ENCODE measurements at regions not wholly inside any gene's neighbourhood (a gene's known extent, or its start where the extent isn't known, plus 50 kb on each side); places are given as distances from the start of the nearest gene placed in this dataset.
A peak's percentile ranks its signal among the peaks of the same experiment; 100 is the strongest.

- Histone ChIP-seq H3K4me1 (no peaks in the 10 kb centered on the region), H3K27me3 (no peaks in the 10 kb centered on the region), H3K4me3 (no peak overlapping the region), H3K36me3 (no peaks in the 10 kb centered on the region), H3K9me3 (no peaks in the 10 kb centered on the region), H3K27ac (no peak overlapping the region)
- ATAC-seq (peak; percentile 50), DNase-seq (no peak)
- intact Hi-C loops (cut with DNase I), result no loop called here
- no peak for TF ChIP-seq CTCF (IDR thresholded peaks at IDR 0.05)
Observed at GRCh38 chr15:91769894-91770293, 83.6 kb upstream of the SLCO3A1 start.

GRCh38 chr15:91776104-91776503, 77.4 kb upstream of the SLCO3A1 start:
- H3K27ac ChIP-seq, result no peak overlapping the region
- no peaks in the 10 kb centered on the region for H3K27me3 ChIP-seq
- DNase-seq (no peak), ATAC-seq (no peak)
- no peaks in the 10 kb centered on the region for H3K36me3 ChIP-seq
- no peak for TF ChIP-seq CTCF (IDR thresholded peaks at IDR 0.05)
- H3K4me1 ChIP-seq, result no peaks in the 10 kb centered on the region
- intact Hi-C loops (cut with DNase I), result no loop called here
- H3K4me3 ChIP-seq, result no peak overlapping the region
- H3K9me3 ChIP-seq, result no peaks in the 10 kb centered on the region

- no peaks in the 10 kb centered on the region for H3K9me3 ChIP-seq
- peaks cover 5% of the 10 kb centered on the region for H3K4me1 ChIP-seq
- no peak overlapping the region for H3K4me3 ChIP-seq
- no peaks in the 10 kb centered on the region for H3K27me3 ChIP-seq
- H3K27ac ChIP-seq, result no peak overlapping the region
- DNase-seq (no peak), ATAC-seq (no peak)
- intact Hi-C loops (cut with DNase I), result no loop called here
- no peaks in the 10 kb centered on the region for H3K36me3 ChIP-seq
- no peak for TF ChIP-seq CTCF (IDR thresholded peaks at IDR 0.05)
Observed at GRCh38 chr15:91779960-91780359, 73.5 kb upstream of the SLCO3A1 start.

GRCh38 chr15:91780387-91780786, 73.1 kb upstream of the SLCO3A1 start:
- DNase-seq (no peak), ATAC-seq (peak; percentile 67)
- no peaks in the 10 kb centered on the region for H3K9me3 ChIP-seq
- peaks cover 5% of the 10 kb centered on the region for H3K4me1 ChIP-seq
- H3K27me3 ChIP-seq, result no peaks in the 10 kb centered on the region
- H3K27ac ChIP-seq, result no peak overlapping the region
- no peak for TF ChIP-seq CTCF (IDR thresholded peaks at IDR 0.05)
- H3K36me3 ChIP-seq, result no peaks in the 10 kb centered on the region
- no peak overlapping the region for H3K4me3 ChIP-seq
- intact Hi-C loops (cut with DNase I), result no loop called here

- H3K27me3 ChIP-seq, result no peaks in the 10 kb centered on the region
- ATAC-seq (peak; percentile 29), DNase-seq (no peak)
- H3K27ac ChIP-seq, result no peak overlapping the region
- peaks cover 5% of the 10 kb centered on the region for H3K4me1 ChIP-seq
- H3K9me3 ChIP-seq, result no peaks in the 10 kb centered on the region
- no peaks in the 10 kb centered on the region for H3K36me3 ChIP-seq
- intact Hi-C loops (cut with DNase I), result no loop called here
- no peak overlapping the region for H3K4me3 ChIP-seq
- no peak for TF ChIP-seq CTCF (IDR thresholded peaks at IDR 0.05)
Observed at GRCh38 chr15:91782221-91782620, 71.3 kb upstream of the SLCO3A1 start.

- Histone ChIP-seq H3K4me1 (peaks cover 5% of the 10 kb centered on the region), H3K36me3 (no peaks in the 10 kb centered on the region), H3K27me3 (no peaks in the 10 kb centered on the region), H3K9me3 (no peaks in the 10 kb centered on the region), H3K4me3 (no peak overlapping the region), H3K27ac (no peak overlapping the region)
- DNase-seq (no peak), ATAC-seq (no peak)
- no peak for TF ChIP-seq CTCF (IDR thresholded peaks at IDR 0.05)
- intact Hi-C loops (cut with DNase I), result no loop called here
Observed at GRCh38 chr15:91783008-91783407, 70.5 kb upstream of the SLCO3A1 start.

Data from upper lobe of right lung (tissue), 1 donor.